ENCODE measurements at regions not wholly inside any gene's neighbourhood (a gene's known extent, or its start where the extent isn't known, plus 50 kb on each side); places are given as distances from the start of the nearest gene placed in this dataset.

GRCh38 chr9:31868830-31869229 is 515.6 kb upstream of the ACO1 start:
- no peaks in the 10 kb centered on the region for H3K9me1 ChIP-seq (replicated peaks; ENCODE audit: control insufficient read depth, extremely low read depth, insufficient read depth, low read length)
- no peak for DNase-seq (ENCODE audit: low read depth, low spot score)
- no peak overlapping the region for H3K4me2 ChIP-seq (ENCODE audit: insufficient read depth, low read length)
- no peaks in the 10 kb centered on the region for H3K4me1 ChIP-seq (ENCODE audit: control insufficient read depth, extremely low read depth, insufficient read depth, low read length)
- FAIRE-seq: no peak
- intact Hi-C loops (cut with micrococcal nuclease) (no loop called here), dilution Hi-C loops (cut with MboI; ENCODE audit: extremely low pct_ligation_motif_present, low sequenced_read_pairs) (no loop called here)
- no peak overlapping the region for H2AFZ ChIP-seq (ENCODE audit: low read depth, low read length)
- no peak overlapping the region for H3K9ac ChIP-seq (replicated peaks; ENCODE audit: extremely low read depth, insufficient read depth, low read length)
- no peaks in the 10 kb centered on the region for H3K36me3 ChIP-seq (ENCODE audit: control insufficient read depth in 2 of 2, extremely low read depth in 1 of 2, insufficient read depth in 2 of 2, low read length in 2 of 2)
- no peak overlapping the region for H3K4me3 ChIP-seq (replicated peaks in 1 of 3; ENCODE audit: insufficient read depth in 1 of 3, low read depth in 1 of 3, low read length in 3 of 3)
- TF ChIP-seq GATA2 (IDR thresholded peaks at IDR 0.05; ENCODE audit: insufficient read depth, insufficient read length, low read depth, low read length) (no peak), JUN (IDR thresholded peaks at IDR 0.05; ENCODE audit: borderline replicate concordance, insufficient read depth, insufficient read length, low read depth) (no peak), MYC (IDR thresholded peaks at IDR 0.05; ENCODE audit: low read depth, low read length) (no peak), POLR2A (IDR thresholded peaks at IDR 0.05; ENCODE audit: low read depth, low read length) (no peak), FOS (IDR thresholded peaks at IDR 0.05; ENCODE audit: borderline replicate concordance, insufficient read depth, low read length) (no peak), MAX (IDR thresholded peaks at IDR 0.05; ENCODE audit: insufficient read depth, insufficient read length) (no peak), EZH2 (IDR thresholded peaks at IDR 0.05; ENCODE audit: borderline replicate concordance, low read depth, low read length, severe bottlenecking) (no peak), POLR2AphosphoS5 (IDR thresholded peaks at IDR 0.05; ENCODE audit: insufficient read depth, low read depth, low read length) (no peak)
- TF ChIP-seq, protein P1, sequence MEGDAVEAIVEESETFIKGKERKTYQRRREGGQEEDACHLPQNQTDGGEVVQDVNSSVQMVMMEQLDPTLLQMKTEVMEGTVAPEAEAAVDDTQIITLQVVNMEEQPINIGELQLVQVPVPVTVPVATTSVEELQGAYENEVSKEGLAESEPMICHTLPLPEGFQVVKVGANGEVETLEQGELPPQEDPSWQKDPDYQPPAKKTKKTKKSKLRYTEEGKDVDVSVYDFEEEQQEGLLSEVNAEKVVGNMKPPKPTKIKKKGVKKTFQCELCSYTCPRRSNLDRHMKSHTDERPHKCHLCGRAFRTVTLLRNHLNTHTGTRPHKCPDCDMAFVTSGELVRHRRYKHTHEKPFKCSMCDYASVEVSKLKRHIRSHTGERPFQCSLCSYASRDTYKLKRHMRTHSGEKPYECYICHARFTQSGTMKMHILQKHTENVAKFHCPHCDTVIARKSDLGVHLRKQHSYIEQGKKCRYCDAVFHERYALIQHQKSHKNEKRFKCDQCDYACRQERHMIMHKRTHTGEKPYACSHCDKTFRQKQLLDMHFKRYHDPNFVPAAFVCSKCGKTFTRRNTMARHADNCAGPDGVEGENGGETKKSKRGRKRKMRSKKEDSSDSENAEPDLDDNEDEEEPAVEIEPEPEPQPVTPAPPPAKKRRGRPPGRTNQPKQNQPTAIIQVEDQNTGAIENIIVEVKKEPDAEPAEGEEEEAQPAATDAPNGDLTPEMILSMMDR (IDR thresholded peaks at IDR 0.05; ENCODE audit: extremely low read depth in 1 of 2, insufficient read depth in 1 of 2, low read depth in 1 of 2, low read length in 2 of 2): no peak
- no peak overlapping the region for H3K27ac ChIP-seq (ENCODE audit: insufficient read depth, low read depth, low read length)
- no peaks in the 10 kb centered on the region for H3K79me2 ChIP-seq (ENCODE audit: control insufficient read depth, insufficient read depth, low read length)
- ChIA-PET POLR2A (no interaction called here), CTCF (no interaction called here)
- H4K20me1 ChIP-seq (replicated peaks; ENCODE audit: control insufficient read depth, extremely low read depth, insufficient read depth, low read length): no peaks in the 10 kb centered on the region
- no TSS peak for BruUV-seq (replicated peaks)
- no peaks in the 10 kb centered on the region for H3K9me3 ChIP-seq (replicated peaks; ENCODE audit: control insufficient read depth, insufficient read depth, low read length)
- H3K27me3 ChIP-seq (ENCODE audit: control insufficient read depth in 2 of 2, insufficient read depth in 2 of 2, low read length in 2 of 2): no peaks in the 10 kb centered on the region
